ES-I3 (cell line): ENCODE measurements at regions not wholly inside any gene's neighbourhood (a gene's known extent, or its start where the extent isn't known, plus 50 kb on each side); places are given as distances from the start of the nearest gene placed in this dataset.
"Not testable (repeated sequence)": the region's sequence is repeated elsewhere in the genome, so short reads cannot be mapped to it uniquely, and the experiment has no call there.

Experiments used
- H3K36me3 ChIP-seq: 2 replicates; pipeline ENCODE4 v1.6.1; 2013; ENCODE audit warnings: mild to moderate bottlenecking, low read length, control low read depth, moderate library complexity; ENCODE audit not compliant: insufficient read depth
- H3K4me1 ChIP-seq: 2 replicates; pipeline ENCODE4 v1.6.1; 2013; ENCODE audit warnings: mild to moderate bottlenecking, control low read depth, low read length; ENCODE audit not compliant: insufficient read depth
- H3K9ac ChIP-seq: 2 replicates; pipeline ENCODE4 v1.6.1; 2013; ENCODE audit warnings: low read depth, mild to moderate bottlenecking, low read length, moderate library complexity
- H3K9me3 ChIP-seq: 2 replicates; pipeline ENCODE4 v1.6.1; 2013; ENCODE audit warnings: mild to moderate bottlenecking, low read length, moderate library complexity; ENCODE audit not compliant: control insufficient read depth, insufficient read depth

- Histone ChIP-seq H3K4me1 (no peaks in the 10 kb centered on the region), H3K36me3 (no peaks in the 10 kb centered on the region), H3K9me3 (no peaks in the 10 kb centered on the region), H3K9ac (no peak overlapping the region)
Observed at GRCh38 chr15:62869116-62869515, 173.4 kb upstream of the TPM1 start.

GRCh38 chr15:62870216-62870615 is 172.3 kb upstream of the TPM1 start:
- no peaks in the 10 kb centered on the region for H3K9me3 ChIP-seq
- no peak overlapping the region for H3K9ac ChIP-seq
- no peaks in the 10 kb centered on the region for H3K36me3 ChIP-seq
- peaks cover 4% of the 10 kb centered on the region for H3K4me1 ChIP-seq

GRCh38 chr15:62870701-62871100 is 171.8 kb upstream of the TPM1 start:
- H3K9ac ChIP-seq, H3K9me3 ChIP-seq, H3K4me1 ChIP-seq, H3K36me3 ChIP-seq: not testable (repeated sequence)

GRCh38 chr15:62873203-62873602 is 169.3 kb upstream of the TPM1 start:
- H3K9ac ChIP-seq, result no peak overlapping the region
- peaks cover 5% of the 10 kb centered on the region for H3K4me1 ChIP-seq
- no peaks in the 10 kb centered on the region for H3K36me3 ChIP-seq
- H3K9me3 ChIP-seq, result no peaks in the 10 kb centered on the region

- Histone ChIP-seq H3K4me1 (peaks cover 5% of the 10 kb centered on the region), H3K9ac (no peak overlapping the region), H3K9me3 (no peaks in the 10 kb centered on the region), H3K36me3 (no peaks in the 10 kb centered on the region)
Observed at GRCh38 chr15:62874064-62874463, 168.5 kb upstream of the TPM1 start.

GRCh38 chr15:62874959-62875625 is 167.5 kb upstream of the TPM1 start:
- H3K4me1 ChIP-seq, result peaks cover 5% of the 10 kb centered on the region
- H3K36me3 ChIP-seq, result no peaks in the 10 kb centered on the region

GRCh38 chr15:62875626-62876021 is 166.9 kb upstream of the TPM1 start:
- no peaks in the 10 kb centered on the region for H3K36me3 ChIP-seq
- peaks cover 5% of the 10 kb centered on the region for H3K4me1 ChIP-seq
- H3K9ac ChIP-seq, result no peak overlapping the region
- no peaks in the 10 kb centered on the region for H3K9me3 ChIP-seq

More at GRCh38 chr15:62874959-62875625, 167.5 kb upstream of the TPM1 start:
- Histone ChIP-seq H3K9me3 (no peaks in the 10 kb centered on the region), H3K9ac (no peak overlapping the region)

- no peaks in the 10 kb centered on the region for H3K9me3 ChIP-seq
- H3K4me1 ChIP-seq, result peaks cover 5% of the 10 kb centered on the region
- no peaks in the 10 kb centered on the region for H3K36me3 ChIP-seq
- H3K9ac ChIP-seq, result no peak overlapping the region
Observed at GRCh38 chr15:62877276-62877857, 165.2 kb upstream of the TPM1 start.

GRCh38 chr15:62878070-62878469 is 164.5 kb upstream of the TPM1 start:
- Histone ChIP-seq H3K36me3 (no peaks in the 10 kb centered on the region), H3K9me3 (no peaks in the 10 kb centered on the region), H3K9ac (no peak overlapping the region), H3K4me1 (peaks cover 5% of the 10 kb centered on the region)

- Histone ChIP-seq H3K4me1 (peaks cover 5% of the 10 kb centered on the region; the same call in 1 of the 2 replicates), H3K9ac (no peak overlapping the region), H3K36me3 (no peaks in the 10 kb centered on the region), H3K9me3 (no peaks in the 10 kb centered on the region)
Observed at GRCh38 chr15:62879770-62880169, 162.8 kb upstream of the TPM1 start.

GRCh38 chr15:62880278-62880677 is 162.3 kb upstream of the TPM1 start:
- no peaks in the 10 kb centered on the region for H3K9me3 ChIP-seq
- peaks cover 2% of the 10 kb centered on the region for H3K4me1 ChIP-seq
- no peaks in the 10 kb centered on the region for H3K36me3 ChIP-seq

GRCh38 chr15:62881056-62881455 is 161.5 kb upstream of the TPM1 start:
- peaks cover 5% of the 10 kb centered on the region for H3K4me1 ChIP-seq
- no peaks in the 10 kb centered on the region for H3K9me3 ChIP-seq
- H3K9ac ChIP-seq, result no peak overlapping the region
- no peaks in the 10 kb centered on the region for H3K36me3 ChIP-seq

More at GRCh38 chr15:62880278-62880677, 162.3 kb upstream of the TPM1 start:
- H3K9ac ChIP-seq, result no peak overlapping the region

- H3K9me3 ChIP-seq, result no peaks in the 10 kb centered on the region
- H3K4me1 ChIP-seq, result peaks cover 24% of the 10 kb centered on the region
- no peak overlapping the region for H3K9ac ChIP-seq
- no peaks in the 10 kb centered on the region for H3K36me3 ChIP-seq
Observed at GRCh38 chr15:62883938-62884479, 158.5 kb upstream of the TPM1 start.

GRCh38 chr15:62886431-62887071 is 156.0 kb upstream of the TPM1 start:
- peak overlapping the region; percentile 37 for H3K9ac ChIP-seq
- no peaks in the 10 kb centered on the region for H3K36me3 ChIP-seq
- peaks cover 24% of the 10 kb centered on the region for H3K4me1 ChIP-seq
- no peaks in the 10 kb centered on the region for H3K9me3 ChIP-seq

- peaks cover 24% of the 10 kb centered on the region for H3K4me1 ChIP-seq
- H3K9me3 ChIP-seq, result no peaks in the 10 kb centered on the region
- no peaks in the 10 kb centered on the region for H3K36me3 ChIP-seq
- H3K9ac ChIP-seq, result peak overlapping the region; percentile 37; the same call in 1 of the 2 replicates
Observed at GRCh38 chr15:62887113-62887570, 155.4 kb upstream of the TPM1 start.
